HG02884 (cell line): ENCODE measurements at regions not wholly inside any gene's neighbourhood (a gene's known extent, or its start where the extent isn't known, plus 50 kb on each side); places are given as distances from the start of the nearest gene placed in this dataset.

ENCODE experiments used
- ATAC-seq: cut with Tn5 transposase; IDR thresholded peaks from one replicate; pipeline ENCODE4 v1.9.1; 2021; ENCODE audit warnings: mild to moderate bottlenecking, moderate library complexity; ENCODE audit not compliant: unreplicated experiment

GRCh38 chr22:49590851-49591445 lies 236.7 kb downstream of the BRD1 start:
- ATAC-seq: no peak

- no peak for ATAC-seq
Observed at GRCh38 chr22:49590381-49590780, 237.3 kb downstream of the BRD1 start.

GRCh38 chr22:49589811-49590210 lies 237.9 kb downstream of the BRD1 start:
- no peak for ATAC-seq

- no peak for ATAC-seq
Observed at GRCh38 chr22:49589301-49589700, 238.4 kb downstream of the BRD1 start.

- ATAC-seq: no peak
Observed at GRCh38 chr22:49588739-49589138, 238.9 kb downstream of the BRD1 start.

GRCh38 chr22:49587987-49588386 lies 239.7 kb downstream of the BRD1 start:
- ATAC-seq: no peak

GRCh38 chr22:49587421-49587820 lies 240.3 kb downstream of the BRD1 start:
- ATAC-seq: no peak

GRCh38 chr22:49586873-49587272 lies 240.8 kb downstream of the BRD1 start:
- no peak for ATAC-seq

GRCh38 chr22:49586244-49586748 lies 241.4 kb downstream of the BRD1 start:
- ATAC-seq: no peak

- ATAC-seq: no peak
Observed at GRCh38 chr22:49585461-49586243, 242.0 kb downstream of the BRD1 start.

- no peak for ATAC-seq
Observed at GRCh38 chr22:49583886-49584505, 243.7 kb downstream of the BRD1 start.

- no peak for ATAC-seq
Observed at GRCh38 chr22:49583341-49583740, 244.3 kb downstream of the BRD1 start.

- no peak for ATAC-seq
Observed at GRCh38 chr22:49582678-49583077, 245.0 kb downstream of the BRD1 start.

GRCh38 chr22:49582181-49582580 lies 245.5 kb downstream of the BRD1 start:
- no peak for ATAC-seq

- no peak for ATAC-seq
Observed at GRCh38 chr22:49580024-49580423, 247.6 kb downstream of the BRD1 start.

- no peak for ATAC-seq
Observed at GRCh38 chr22:49577168-49578060, 250.3 kb downstream of the BRD1 start.

GRCh38 chr22:49576241-49577141 lies 251.2 kb downstream of the BRD1 start:
- ATAC-seq: no peak

GRCh38 chr22:49575703-49576081 lies 252.0 kb downstream of the BRD1 start:
- ATAC-seq: no peak

GRCh38 chr22:49574881-49575702 lies 252.6 kb downstream of the BRD1 start:
- no peak for ATAC-seq
